ENCODE measurements at regions not wholly inside any gene's neighbourhood (a gene's known extent, or its start where the extent isn't known, plus 50 kb on each side); places are given as distances from the start of the nearest gene placed in this dataset.
A peak's percentile ranks its signal among the peaks of the same experiment; 100 is the strongest.

DNA sequence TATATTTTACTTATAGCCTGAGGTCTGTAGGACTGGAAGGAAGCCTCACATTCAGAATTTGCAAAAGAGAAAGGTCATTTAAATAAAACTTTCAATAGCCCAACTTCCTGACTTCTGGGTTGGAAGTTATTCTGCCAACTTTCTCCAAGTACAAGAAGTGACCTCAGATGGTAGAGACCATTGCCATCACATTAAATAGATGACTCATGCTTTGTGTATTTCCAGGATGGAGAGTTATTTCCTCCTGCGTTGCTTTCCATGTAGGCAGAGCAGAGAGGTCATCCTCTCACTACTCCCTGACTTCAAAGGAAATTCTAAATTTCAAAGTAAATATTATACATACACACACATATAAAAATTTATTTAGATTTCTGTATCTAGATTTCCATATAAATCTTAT, 73.0 kb upstream of the NR3C2 start:
- TF ChIP-seq, protein P1, sequence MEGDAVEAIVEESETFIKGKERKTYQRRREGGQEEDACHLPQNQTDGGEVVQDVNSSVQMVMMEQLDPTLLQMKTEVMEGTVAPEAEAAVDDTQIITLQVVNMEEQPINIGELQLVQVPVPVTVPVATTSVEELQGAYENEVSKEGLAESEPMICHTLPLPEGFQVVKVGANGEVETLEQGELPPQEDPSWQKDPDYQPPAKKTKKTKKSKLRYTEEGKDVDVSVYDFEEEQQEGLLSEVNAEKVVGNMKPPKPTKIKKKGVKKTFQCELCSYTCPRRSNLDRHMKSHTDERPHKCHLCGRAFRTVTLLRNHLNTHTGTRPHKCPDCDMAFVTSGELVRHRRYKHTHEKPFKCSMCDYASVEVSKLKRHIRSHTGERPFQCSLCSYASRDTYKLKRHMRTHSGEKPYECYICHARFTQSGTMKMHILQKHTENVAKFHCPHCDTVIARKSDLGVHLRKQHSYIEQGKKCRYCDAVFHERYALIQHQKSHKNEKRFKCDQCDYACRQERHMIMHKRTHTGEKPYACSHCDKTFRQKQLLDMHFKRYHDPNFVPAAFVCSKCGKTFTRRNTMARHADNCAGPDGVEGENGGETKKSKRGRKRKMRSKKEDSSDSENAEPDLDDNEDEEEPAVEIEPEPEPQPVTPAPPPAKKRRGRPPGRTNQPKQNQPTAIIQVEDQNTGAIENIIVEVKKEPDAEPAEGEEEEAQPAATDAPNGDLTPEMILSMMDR (IDR thresholded peaks at IDR 0.05; ENCODE audit: insufficient read depth, low read length), result no peak
- peak; percentile 40 for DNase-seq (ENCODE audit: low read depth)

GRCh38 chr4:148514581-148514980, 72.4 kb upstream of the NR3C2 start:
- TF ChIP-seq, protein P1 (IDR thresholded peaks at IDR 0.05; ENCODE audit: insufficient read depth, low read length), result no peak
- DNase-seq (ENCODE audit: low read depth), result no peak
- no peak overlapping the region for H3K4me3 ChIP-seq (ENCODE audit: low read depth, low read length)

More for the DNA sequence above, 73.0 kb upstream of the NR3C2 start:
- H3K4me3 ChIP-seq (ENCODE audit: low read depth, low read length), result no peak overlapping the region

- TF ChIP-seq, protein P1 (IDR thresholded peaks at IDR 0.05; ENCODE audit: insufficient read depth, low read length), result no peak
- no peak for DNase-seq (ENCODE audit: low read depth)
Measured at GRCh38 chr4:148514041-148514440, 71.8 kb upstream of the NR3C2 start.

DNA sequence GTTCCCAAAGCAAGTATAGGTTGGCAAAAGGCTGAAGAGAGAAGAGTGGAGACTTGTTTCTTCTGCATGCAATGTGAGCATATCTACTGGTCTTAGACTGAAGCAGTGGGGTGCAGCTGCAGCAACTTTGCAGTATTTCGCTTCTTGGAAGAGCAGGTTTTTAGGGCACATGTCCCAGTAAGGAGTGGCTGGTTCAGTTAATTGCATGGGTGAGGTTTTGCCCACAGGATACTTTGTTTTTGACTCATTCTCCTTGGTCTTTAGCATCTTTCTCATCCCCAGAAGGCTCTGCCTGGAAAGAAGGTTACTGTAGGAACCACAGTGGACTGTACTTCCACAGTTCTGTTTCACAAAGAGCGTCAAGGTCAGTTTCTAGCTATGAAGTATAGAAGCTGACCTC, 68.0 kb upstream of the NR3C2 start:
- H3K4me3 ChIP-seq (ENCODE audit: low read depth, low read length), result no peak overlapping the region
- no peak for DNase-seq (ENCODE audit: low read depth)
- TF ChIP-seq, protein P1 (IDR thresholded peaks at IDR 0.05; ENCODE audit: insufficient read depth, low read length), result no peak

More at GRCh38 chr4:148514041-148514440, 71.8 kb upstream of the NR3C2 start:
- no peak overlapping the region for H3K4me3 ChIP-seq (ENCODE audit: low read depth, low read length)

DNA sequence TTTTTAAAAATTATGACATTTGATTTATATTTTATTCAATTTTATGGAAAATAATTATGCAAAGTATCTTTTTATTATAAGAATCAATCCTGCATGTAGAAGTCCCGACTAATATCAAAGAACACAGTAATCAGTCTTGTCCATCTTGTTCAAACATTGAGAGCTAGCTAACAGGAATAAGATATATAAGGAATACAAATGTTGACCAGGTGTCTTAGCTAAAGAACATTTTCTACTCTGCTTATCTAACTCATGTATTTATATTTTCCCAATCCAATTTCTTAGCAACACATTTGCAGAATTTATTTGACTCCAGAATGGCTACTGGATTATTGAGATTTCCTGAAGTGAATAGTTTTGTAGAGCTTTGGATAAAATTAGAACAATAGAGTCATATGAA, 61.5 kb upstream of the NR3C2 start:
- no peak overlapping the region for H3K4me3 ChIP-seq (ENCODE audit: low read depth, low read length)
- no peak for DNase-seq (ENCODE audit: low read depth)
- TF ChIP-seq, protein P1 (IDR thresholded peaks at IDR 0.05; ENCODE audit: insufficient read depth, low read length), result no peak

GRCh38 chr4:148497258-148497657, 55.0 kb upstream of the NR3C2 start:
- no peak overlapping the region for H3K4me3 ChIP-seq (ENCODE audit: low read depth, low read length)
- TF ChIP-seq, protein P1 (IDR thresholded peaks at IDR 0.05; ENCODE audit: insufficient read depth, low read length), result no peak
- DNase-seq (ENCODE audit: low read depth), result no peak

GRCh38 chr4:148495463-148495862, 53.2 kb upstream of the NR3C2 start:
- DNase-seq (ENCODE audit: low read depth), result no peak
- no peak overlapping the region for H3K4me3 ChIP-seq (ENCODE audit: low read depth, low read length)
- TF ChIP-seq, protein P1 (IDR thresholded peaks at IDR 0.05; ENCODE audit: insufficient read depth, low read length), result no peak

Measured in fibroblast of the aortic adventitia (primary cell).